ENCODE measurements at regions not wholly inside any gene's neighbourhood (a gene's known extent, or its start where the extent isn't known, plus 50 kb on each side); places are given as distances from the start of the nearest gene placed in this dataset.

DNA sequence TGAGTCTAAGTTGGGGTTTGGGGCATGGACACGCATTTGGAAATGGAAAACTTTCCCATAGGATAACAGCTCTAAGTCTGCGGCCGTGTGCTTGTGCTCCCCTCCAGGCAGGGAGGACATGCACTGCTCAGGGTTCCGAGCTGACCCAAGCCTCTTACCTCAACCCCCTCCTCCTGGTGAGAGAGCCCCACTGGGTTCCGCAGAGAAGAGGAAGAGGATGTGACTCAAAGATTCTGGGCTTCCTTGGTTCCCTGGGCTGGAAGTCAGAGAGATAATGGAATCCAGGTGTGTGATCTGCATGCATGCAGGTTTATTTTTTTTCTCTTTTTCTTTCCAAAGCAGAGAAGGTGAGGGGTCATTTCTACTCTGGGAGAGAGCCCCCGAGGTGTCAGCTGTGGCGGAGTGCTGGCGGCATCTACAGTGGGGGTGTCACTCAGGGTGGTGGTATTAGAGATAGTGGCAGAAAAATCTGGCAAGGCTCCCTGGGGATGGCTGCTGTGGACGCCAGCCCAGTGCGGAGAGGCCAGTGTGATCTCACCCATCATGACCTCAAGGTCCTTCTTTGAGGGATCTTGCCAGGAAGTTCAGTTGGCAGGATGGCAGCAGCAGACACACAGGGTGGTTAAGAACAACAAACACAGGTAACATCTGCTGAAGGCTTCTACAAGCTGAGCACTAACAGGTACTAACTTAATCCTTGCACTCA, 168.7 kb upstream of the HAND2 start:
- no peak overlapping the region for H3K56ac ChIP-seq (ENCODE audit: low read length)
- no peaks in the 10 kb centered on the region for H3K79me1 ChIP-seq (ENCODE audit: low read length)
- H3K27me3 ChIP-seq (ENCODE audit: insufficient read depth, low read length, poor library complexity) = no peaks in the 10 kb centered on the region
- no peaks in the 10 kb centered on the region for H3K36me3 ChIP-seq (ENCODE audit: control insufficient read depth, insufficient read depth, low read length)
- H3K27ac ChIP-seq (ENCODE audit: low read depth, low read length) = no peak overlapping the region
- H3K23ac ChIP-seq (ENCODE audit: low read length) = no peak overlapping the region
- H3K79me2 ChIP-seq (ENCODE audit: control insufficient read depth, insufficient read depth, low read length) = no peaks in the 10 kb centered on the region
- no peak overlapping the region for H3K9ac ChIP-seq (ENCODE audit: low read length)
- no peak overlapping the region for H2BK15ac ChIP-seq (replicated peaks; ENCODE audit: low read depth)
- H3K4me1 ChIP-seq (ENCODE audit: control insufficient read depth, low read depth, low read length) = no peaks in the 10 kb centered on the region
- H3K4me2 ChIP-seq (ENCODE audit: low read length) = no peak overlapping the region
- no peak overlapping the region for H3K4me3 ChIP-seq (ENCODE audit: low read length)
- H2BK120ac ChIP-seq (ENCODE audit: low read depth, low read length) = no peak overlapping the region
- H3K4ac ChIP-seq (ENCODE audit: low read depth, low read length) = no peak overlapping the region
- no peak overlapping the region for H2AK5ac ChIP-seq (ENCODE audit: low read length)
- no peak overlapping the region for H4K8ac ChIP-seq (ENCODE audit: low read depth, low read length)
- H2BK5ac ChIP-seq (ENCODE audit: low read length) = no peak overlapping the region
- no CpG with 5 or more reads among the region's 10 CpGs for WGBS (ENCODE audit: extremely low coverage, insufficient coverage, low lambda C conversion rate)
- no peak overlapping the region for H4K5ac ChIP-seq (ENCODE audit: low read length)
- DNase-seq = no peak
- H3K18ac ChIP-seq (ENCODE audit: low read length) = no peak overlapping the region

DNA sequence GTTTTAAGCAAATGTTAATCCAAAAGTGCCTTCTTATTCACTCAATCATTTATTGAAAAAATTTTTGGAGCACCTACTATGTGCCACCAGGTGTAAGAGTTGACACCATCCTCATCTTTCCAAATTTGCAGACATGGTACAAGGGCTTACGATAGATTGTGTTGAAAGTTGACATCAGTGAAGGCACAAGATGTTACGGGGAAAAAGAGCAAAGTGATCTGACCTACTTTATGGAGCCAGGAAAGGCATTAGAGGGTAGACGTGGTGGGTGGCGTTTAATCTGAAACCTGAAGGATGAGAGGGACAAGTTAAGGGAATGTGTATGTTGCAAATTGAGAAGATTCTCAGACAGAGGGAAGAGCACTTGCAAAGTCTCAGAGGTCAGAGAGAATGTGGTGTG, 167.8 kb upstream of the HAND2 start:
- no peak overlapping the region for H3K23ac ChIP-seq (ENCODE audit: low read length)
- H4K8ac ChIP-seq (ENCODE audit: low read depth, low read length) = no peak overlapping the region
- no peak overlapping the region for H3K18ac ChIP-seq (ENCODE audit: low read length)
- H3K4me1 ChIP-seq (ENCODE audit: control insufficient read depth, low read depth, low read length) = no peaks in the 10 kb centered on the region
- no CpG with 5 or more reads among the region's 4 CpGs for WGBS (ENCODE audit: extremely low coverage, insufficient coverage, low lambda C conversion rate)
- DNase-seq = no peak
- no peak overlapping the region for H3K4me2 ChIP-seq (ENCODE audit: low read length)
- no peak overlapping the region for H3K56ac ChIP-seq (ENCODE audit: low read length)
- H3K4ac ChIP-seq (ENCODE audit: low read depth, low read length) = no peak overlapping the region
- no peak overlapping the region for H3K4me3 ChIP-seq (ENCODE audit: low read length)
- H2AK5ac ChIP-seq (ENCODE audit: low read length) = no peak overlapping the region
- no peak overlapping the region for H2BK5ac ChIP-seq (ENCODE audit: low read length)
- no peaks in the 10 kb centered on the region for H3K27me3 ChIP-seq (ENCODE audit: insufficient read depth, low read length, poor library complexity)
- no peaks in the 10 kb centered on the region for H3K79me2 ChIP-seq (ENCODE audit: control insufficient read depth, insufficient read depth, low read length)
- H3K9ac ChIP-seq (ENCODE audit: low read length) = no peak overlapping the region
- no peaks in the 10 kb centered on the region for H3K79me1 ChIP-seq (ENCODE audit: low read length)
- no peak overlapping the region for H4K5ac ChIP-seq (ENCODE audit: low read length)
- H3K27ac ChIP-seq (ENCODE audit: low read depth, low read length) = no peak overlapping the region
- H3K36me3 ChIP-seq (ENCODE audit: control insufficient read depth, insufficient read depth, low read length) = no peaks in the 10 kb centered on the region
- no peak overlapping the region for H2BK15ac ChIP-seq (replicated peaks; ENCODE audit: low read depth)
- no peak overlapping the region for H2BK120ac ChIP-seq (ENCODE audit: low read depth, low read length)

DNA sequence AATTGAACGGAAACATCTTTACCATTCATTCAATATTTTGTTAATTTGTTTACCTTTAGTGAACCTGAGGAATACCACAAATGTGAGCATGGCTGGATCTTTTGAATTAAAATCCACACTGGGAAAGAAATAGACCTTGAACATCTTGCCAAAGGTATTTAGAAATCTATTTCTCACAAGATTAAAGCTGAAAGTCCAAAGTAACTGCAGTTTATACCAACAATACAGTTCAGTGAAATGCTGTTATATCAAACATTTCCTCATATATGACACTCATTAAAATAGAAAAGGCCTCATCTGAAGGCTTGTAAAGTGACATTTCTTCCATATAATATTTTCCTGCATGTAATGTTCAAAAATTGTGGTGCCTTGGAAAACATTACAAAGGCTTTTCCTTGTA, 166.5 kb upstream of the HAND2 start:
- no peaks in the 10 kb centered on the region for H3K27me3 ChIP-seq (ENCODE audit: insufficient read depth, low read length, poor library complexity)
- no peak overlapping the region for H2BK120ac ChIP-seq (ENCODE audit: low read depth, low read length)
- no peaks in the 10 kb centered on the region for H3K79me1 ChIP-seq (ENCODE audit: low read length)
- H3K36me3 ChIP-seq (ENCODE audit: control insufficient read depth, insufficient read depth, low read length) = no peaks in the 10 kb centered on the region
- H2BK15ac ChIP-seq (replicated peaks; ENCODE audit: low read depth) = no peak overlapping the region
- no peak overlapping the region for H3K4ac ChIP-seq (ENCODE audit: low read depth, low read length)
- H3K4me3 ChIP-seq (ENCODE audit: low read length) = no peak overlapping the region
- H3K23ac ChIP-seq (ENCODE audit: low read length) = no peak overlapping the region
- H4K5ac ChIP-seq (ENCODE audit: low read length) = no peak overlapping the region
- no peak overlapping the region for H2AK5ac ChIP-seq (ENCODE audit: low read length)
- H2BK5ac ChIP-seq (ENCODE audit: low read length) = no peak overlapping the region
- DNase-seq = no peak
- no peak overlapping the region for H3K27ac ChIP-seq (ENCODE audit: low read depth, low read length)
- no peak overlapping the region for H3K56ac ChIP-seq (ENCODE audit: low read length)
- no peaks in the 10 kb centered on the region for H3K4me1 ChIP-seq (ENCODE audit: control insufficient read depth, low read depth, low read length)
- no peak overlapping the region for H4K8ac ChIP-seq (ENCODE audit: low read depth, low read length)
- no peak overlapping the region for H3K18ac ChIP-seq (ENCODE audit: low read length)
- H3K9ac ChIP-seq (ENCODE audit: low read length) = no peak overlapping the region
- no peaks in the 10 kb centered on the region for H3K79me2 ChIP-seq (ENCODE audit: control insufficient read depth, insufficient read depth, low read length)
- no peak overlapping the region for H3K4me2 ChIP-seq (ENCODE audit: low read length)
- no CpG with 5 or more reads among the region's 1 CpG for WGBS (ENCODE audit: extremely low coverage, insufficient coverage, low lambda C conversion rate)

DNA sequence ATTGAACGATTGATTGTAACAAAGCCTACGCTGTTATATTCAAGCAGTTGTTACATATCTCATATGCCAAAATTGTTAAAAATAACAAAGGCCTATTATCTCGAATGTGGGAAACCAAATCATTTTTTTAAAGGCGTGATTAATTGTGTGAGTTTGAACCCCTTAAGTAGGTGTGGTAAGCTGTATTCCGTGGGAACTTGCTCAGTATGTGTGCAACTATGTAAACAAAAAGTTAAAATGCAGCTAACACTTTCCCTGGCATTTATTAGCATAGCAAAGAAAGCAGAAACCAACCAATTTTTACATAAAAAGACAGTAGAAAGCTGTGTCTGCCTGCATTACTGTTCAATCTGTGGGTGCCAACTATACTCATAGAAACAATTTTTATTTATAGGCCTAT, 166.0 kb upstream of the HAND2 start:
- H3K9ac ChIP-seq (ENCODE audit: low read length) = no peak overlapping the region
- H2BK120ac ChIP-seq (ENCODE audit: low read depth, low read length) = no peak overlapping the region
- H4K8ac ChIP-seq (ENCODE audit: low read depth, low read length) = no peak overlapping the region
- H3K27ac ChIP-seq (ENCODE audit: low read depth, low read length) = no peak overlapping the region
- H3K36me3 ChIP-seq (ENCODE audit: control insufficient read depth, insufficient read depth, low read length) = no peaks in the 10 kb centered on the region
- H2BK15ac ChIP-seq (replicated peaks; ENCODE audit: low read depth) = no peak overlapping the region
- H3K79me2 ChIP-seq (ENCODE audit: control insufficient read depth, insufficient read depth, low read length) = no peaks in the 10 kb centered on the region
- no peak overlapping the region for H3K56ac ChIP-seq (ENCODE audit: low read length)
- H3K27me3 ChIP-seq (ENCODE audit: insufficient read depth, low read length, poor library complexity) = no peaks in the 10 kb centered on the region
- no peak overlapping the region for H3K4me2 ChIP-seq (ENCODE audit: low read length)
- no peaks in the 10 kb centered on the region for H3K79me1 ChIP-seq (ENCODE audit: low read length)
- H3K23ac ChIP-seq (ENCODE audit: low read length) = no peak overlapping the region
- no peak for DNase-seq
- H3K18ac ChIP-seq (ENCODE audit: low read length) = no peak overlapping the region
- H3K4ac ChIP-seq (ENCODE audit: low read depth, low read length) = no peak overlapping the region
- WGBS (ENCODE audit: extremely low coverage, insufficient coverage, low lambda C conversion rate) = no CpG with 5 or more reads among the region's 5 CpGs
- no peak overlapping the region for H3K4me3 ChIP-seq (ENCODE audit: low read length)
- H3K4me1 ChIP-seq (ENCODE audit: control insufficient read depth, low read depth, low read length) = no peaks in the 10 kb centered on the region
- no peak overlapping the region for H4K5ac ChIP-seq (ENCODE audit: low read length)
- no peak overlapping the region for H2AK5ac ChIP-seq (ENCODE audit: low read length)
- H2BK5ac ChIP-seq (ENCODE audit: low read length) = no peak overlapping the region

DNA sequence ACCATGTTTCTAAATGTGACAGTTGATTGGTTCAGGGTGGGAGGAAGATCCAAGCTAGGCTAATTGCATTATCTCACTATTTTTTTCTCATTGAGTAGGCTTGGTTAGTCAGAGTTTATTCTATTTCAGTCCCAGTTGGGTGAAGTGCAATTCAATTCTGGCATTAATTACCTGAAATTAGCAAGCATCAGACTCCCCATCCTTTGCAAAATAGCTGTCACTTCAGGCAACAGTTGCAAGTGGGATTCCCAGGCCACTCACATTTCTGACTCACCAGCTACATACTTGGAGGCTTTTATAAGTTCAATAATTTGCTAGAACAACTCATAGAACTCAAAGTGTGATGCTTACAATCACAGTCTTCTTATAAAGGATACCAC, 155.8 kb upstream of the HAND2 start:
- H3K27me3 ChIP-seq (ENCODE audit: insufficient read depth, low read length, poor library complexity) = no peaks in the 10 kb centered on the region

DNA sequence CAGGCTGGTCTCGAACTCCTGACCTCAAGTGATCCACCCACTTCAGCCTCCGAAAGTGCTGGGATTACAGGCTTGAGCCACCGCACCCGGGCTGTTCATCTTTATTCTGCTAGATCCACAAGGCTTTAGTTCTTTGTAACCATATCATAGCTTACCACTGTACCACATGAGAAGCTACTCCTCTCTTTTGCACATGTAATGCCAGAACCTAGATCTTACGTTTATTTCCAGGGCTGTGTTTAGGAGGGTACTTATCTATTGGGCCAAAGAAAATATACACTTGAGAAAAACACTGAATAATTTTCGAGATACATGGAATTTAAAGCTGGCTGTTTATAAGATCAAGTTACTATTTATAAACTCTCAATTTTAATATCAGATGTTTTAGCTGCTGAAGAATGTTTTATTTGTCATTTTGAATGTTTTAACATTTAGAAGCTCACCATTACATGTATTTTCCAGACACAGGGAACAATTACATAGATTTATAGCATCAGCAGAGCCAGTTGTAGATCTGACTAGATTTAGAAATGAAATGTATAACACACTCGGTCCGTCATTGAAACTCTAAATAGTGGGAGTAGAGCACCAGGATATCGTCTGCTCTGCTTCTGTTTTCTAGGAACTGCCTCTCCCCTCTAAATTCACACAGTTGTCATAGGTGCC, 155.3 kb upstream of the HAND2 start:
- no peaks in the 10 kb centered on the region for H3K36me3 ChIP-seq (ENCODE audit: control insufficient read depth, insufficient read depth, low read length)
- H4K5ac ChIP-seq (ENCODE audit: low read length) = no peak overlapping the region
- DNase-seq = no peak
- H2BK15ac ChIP-seq (replicated peaks; ENCODE audit: low read depth) = no peak overlapping the region
- no peak overlapping the region for H2AK5ac ChIP-seq (ENCODE audit: low read length)
- H3K27ac ChIP-seq (ENCODE audit: low read depth, low read length) = no peak overlapping the region
- no peak overlapping the region for H3K4me2 ChIP-seq (ENCODE audit: low read length)
- no CpG with 5 or more reads among the region's 9 CpGs for WGBS (ENCODE audit: extremely low coverage, insufficient coverage, low lambda C conversion rate)
- no peak overlapping the region for H3K9ac ChIP-seq (ENCODE audit: low read length)
- H3K56ac ChIP-seq (ENCODE audit: low read length) = no peak overlapping the region
- H3K23ac ChIP-seq (ENCODE audit: low read length) = no peak overlapping the region
- no peaks in the 10 kb centered on the region for H3K79me2 ChIP-seq (ENCODE audit: control insufficient read depth, insufficient read depth, low read length)
- no peak overlapping the region for H2BK120ac ChIP-seq (ENCODE audit: low read depth, low read length)
- H2BK5ac ChIP-seq (ENCODE audit: low read length) = no peak overlapping the region
- H3K27me3 ChIP-seq (ENCODE audit: insufficient read depth, low read length, poor library complexity) = no peaks in the 10 kb centered on the region
- H3K4me3 ChIP-seq (ENCODE audit: low read length) = no peak overlapping the region
- H4K8ac ChIP-seq (ENCODE audit: low read depth, low read length) = no peak overlapping the region
- H3K79me1 ChIP-seq (ENCODE audit: low read length) = no peaks in the 10 kb centered on the region
- H3K4me1 ChIP-seq (ENCODE audit: control insufficient read depth, low read depth, low read length) = no peaks in the 10 kb centered on the region
- H3K18ac ChIP-seq (ENCODE audit: low read length) = no peak overlapping the region
- H3K4ac ChIP-seq (ENCODE audit: low read depth, low read length) = no peak overlapping the region

More for the DNA sequence above, 155.8 kb upstream of the HAND2 start:
- no peaks in the 10 kb centered on the region for H3K4me1 ChIP-seq (ENCODE audit: control insufficient read depth, low read depth, low read length)
- no peak overlapping the region for H2BK120ac ChIP-seq (ENCODE audit: low read depth, low read length)
- no peak overlapping the region for H3K9ac ChIP-seq (ENCODE audit: low read length)
- no peak overlapping the region for H3K4ac ChIP-seq (ENCODE audit: low read depth, low read length)
- no peak overlapping the region for H4K5ac ChIP-seq (ENCODE audit: low read length)
- H3K56ac ChIP-seq (ENCODE audit: low read length) = no peak overlapping the region
- H3K79me2 ChIP-seq (ENCODE audit: control insufficient read depth, insufficient read depth, low read length) = no peaks in the 10 kb centered on the region
- no peaks in the 10 kb centered on the region for H3K79me1 ChIP-seq (ENCODE audit: low read length)
- H4K8ac ChIP-seq (ENCODE audit: low read depth, low read length) = no peak overlapping the region
- no peak overlapping the region for H2BK15ac ChIP-seq (replicated peaks; ENCODE audit: low read depth)
- no peak overlapping the region for H3K4me2 ChIP-seq (ENCODE audit: low read length)
- no peak overlapping the region for H2BK5ac ChIP-seq (ENCODE audit: low read length)
- no peak for DNase-seq
- no peak overlapping the region for H3K18ac ChIP-seq (ENCODE audit: low read length)
- no peak overlapping the region for H3K4me3 ChIP-seq (ENCODE audit: low read length)
- no peak overlapping the region for H2AK5ac ChIP-seq (ENCODE audit: low read length)
- H3K23ac ChIP-seq (ENCODE audit: low read length) = no peak overlapping the region
- no peak overlapping the region for H3K27ac ChIP-seq (ENCODE audit: low read depth, low read length)
- H3K36me3 ChIP-seq (ENCODE audit: control insufficient read depth, insufficient read depth, low read length) = no peaks in the 10 kb centered on the region
